HEK293T (cell line): ENCODE measurements at regions not wholly inside any gene's neighbourhood (a gene's known extent, or its start where the extent isn't known, plus 50 kb on each side); places are given as distances from the start of the nearest gene placed in this dataset.

Source experiments
- CTCF ChIA-PET: fragments of 350-600 bp; formaldehyde crosslinking; extraction: SDS; loops from one replicate; lab custom pipeline; 2021; ENCODE audit warnings: antibody characterized with exemption, inconsistent platforms; lab: Yijun Ruan, JAX
- POLR2A ChIA-PET: fragments of 350-600 bp; formaldehyde crosslinking; extraction: SDS; loops from one replicate; lab custom pipeline; 2020; ENCODE audit warnings: antibody characterized with exemption, inconsistent platforms; lab: Yijun Ruan, JAX
- DNase-seq: peaks from one replicate; pipeline ENCODE4 v3.0.0; 2012; ENCODE audit warnings: mixed read lengths; ENCODE audit errors: extremely low spot score
- ARNT ChIP-seq: fragments of 450-650 bp; IDR thresholded peaks from 2 replicates; pipeline ENCODE4 v1.6.1; 2017; ENCODE audit warnings: mild to moderate bottlenecking
- BHLHE40 ChIP-seq: fragments of 450-650 bp; IDR thresholded peaks from 2 replicates; pipeline ENCODE4 v1.6.1; 2016; ENCODE audit warnings: mild to moderate bottlenecking, moderate library complexity, borderline replicate concordance
- CTBP1 ChIP-seq: fragments of 450-650 bp; IDR thresholded peaks from 2 replicates; pipeline ENCODE4 v1.6.1; 2016; ENCODE audit warnings: borderline replicate concordance
- ELF4 ChIP-seq: fragments of 450-650 bp; IDR thresholded peaks from 2 replicates; pipeline ENCODE4 v1.6.1; 2017; ENCODE audit warnings: antibody characterized with exemption
- FOXA1 ChIP-seq: fragments of 450-650 bp; IDR thresholded peaks from 2 replicates; pipeline ENCODE4 v1.6.1; 2016; ENCODE audit warnings: mild to moderate bottlenecking
- FOXK2 ChIP-seq: fragments of 450-650 bp; IDR thresholded peaks from 2 replicates; pipeline ENCODE4 v1.6.1; 2016; ENCODE audit warnings: mild to moderate bottlenecking
- FOXM1 ChIP-seq: fragments of 450-650 bp; IDR thresholded peaks from 2 replicates; pipeline ENCODE4 v1.6.1; 2017; ENCODE audit warnings: mild to moderate bottlenecking, borderline replicate concordance
- HDGF ChIP-seq: fragments of 450-650 bp; IDR thresholded peaks from 2 replicates; pipeline ENCODE4 v1.6.1; 2017; ENCODE audit warnings: antibody characterized with exemption, borderline replicate concordance
- L3MBTL2 ChIP-seq: fragments of 450-650 bp; conservative IDR thresholded peaks from 2 replicates; pipeline ENCODE4 v1.6.1; 2016; ENCODE audit warnings: mild to moderate bottlenecking
- LEF1 ChIP-seq: fragments of 450-650 bp; IDR thresholded peaks from 2 replicates; pipeline ENCODE4 v1.6.1; 2017; ENCODE audit warnings: mild to moderate bottlenecking, borderline replicate concordance
- NFRKB ChIP-seq: fragments of 450-650 bp; IDR thresholded peaks from 2 replicates; pipeline ENCODE4 v1.6.1; 2016; ENCODE audit warnings: mild to moderate bottlenecking, moderate library complexity
- SP1 ChIP-seq: fragments of 450-650 bp; IDR thresholded peaks from 2 replicates; pipeline ENCODE4 v1.6.1; 2017
- SUZ12 ChIP-seq: fragments of 450-650 bp; IDR thresholded peaks from 2 replicates; pipeline ENCODE4 v1.6.1; 2016; ENCODE audit warnings: mild to moderate bottlenecking
- TARDBP ChIP-seq: fragments of 450-650 bp; IDR thresholded peaks from 2 replicates; pipeline ENCODE4 v1.6.1; 2016
- ZNF384 ChIP-seq: fragments of 450-650 bp; IDR thresholded peaks from 2 replicates; pipeline ENCODE4 v1.6.1; 2016
- TF ChIP-seq, protein P1 (sequence below): fragments of 450-650 bp; IDR thresholded peaks from 2 replicates; pipeline ENCODE4 v1.6.1; 2016

DNA sequence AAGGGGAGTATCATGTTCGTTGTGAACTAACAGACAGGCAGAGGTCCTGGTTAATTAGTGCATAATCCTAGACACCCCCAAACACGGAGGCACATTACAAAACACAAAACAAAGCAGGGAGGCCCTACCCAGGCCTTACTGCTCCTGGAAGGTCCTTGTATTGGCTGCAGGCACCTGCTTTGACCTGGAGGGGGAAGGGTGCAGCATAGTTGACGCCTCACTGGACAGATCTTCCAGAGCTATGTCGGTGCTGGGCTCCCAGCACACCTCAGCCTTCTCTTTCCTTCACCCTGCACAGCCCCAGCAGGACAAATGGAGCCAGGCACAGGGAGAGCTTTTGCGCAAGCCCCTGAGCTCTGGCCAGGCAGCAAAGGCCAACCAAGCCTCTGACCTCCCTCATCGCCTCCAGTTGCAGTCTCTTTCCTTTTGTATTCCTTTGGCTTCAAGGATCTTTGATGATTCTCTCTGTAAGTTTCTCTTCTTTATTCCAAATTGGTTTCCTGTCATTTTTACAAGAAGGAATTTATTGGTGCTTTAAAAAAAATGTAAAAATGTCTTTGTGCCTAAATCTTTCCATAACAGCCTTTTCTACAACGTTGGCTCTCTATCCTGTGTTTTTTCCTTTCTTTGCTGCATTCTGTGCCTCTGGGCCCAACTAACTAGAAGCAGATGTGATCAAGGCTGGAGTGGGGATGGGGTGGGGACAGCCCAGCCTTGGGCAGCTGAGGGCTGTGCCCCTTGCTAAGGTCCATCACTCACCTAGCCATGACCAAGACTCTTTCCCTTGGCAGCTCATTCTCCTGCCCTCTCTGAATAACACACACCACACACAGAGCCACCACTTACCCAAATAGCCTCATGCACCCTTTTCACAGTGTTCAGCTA lies 317.1 kb upstream of the NPVF start:
- ChIA-PET POLR2A (no interaction called here), CTCF (no interaction called here)
- no peak for DNase-seq
- TF ChIP-seq ARNT (no peak), SUZ12 (no peak), HDGF (no peak), ZNF384 (no peak), LEF1 (no peak), L3MBTL2 (no peak), FOXK2 (no peak), SP1 (no peak), FOXM1 (no peak), NFRKB (no peak), TARDBP (no peak), CTBP1 (no peak), BHLHE40 (no peak), ELF4 (no peak)
- TF ChIP-seq, protein P1, sequence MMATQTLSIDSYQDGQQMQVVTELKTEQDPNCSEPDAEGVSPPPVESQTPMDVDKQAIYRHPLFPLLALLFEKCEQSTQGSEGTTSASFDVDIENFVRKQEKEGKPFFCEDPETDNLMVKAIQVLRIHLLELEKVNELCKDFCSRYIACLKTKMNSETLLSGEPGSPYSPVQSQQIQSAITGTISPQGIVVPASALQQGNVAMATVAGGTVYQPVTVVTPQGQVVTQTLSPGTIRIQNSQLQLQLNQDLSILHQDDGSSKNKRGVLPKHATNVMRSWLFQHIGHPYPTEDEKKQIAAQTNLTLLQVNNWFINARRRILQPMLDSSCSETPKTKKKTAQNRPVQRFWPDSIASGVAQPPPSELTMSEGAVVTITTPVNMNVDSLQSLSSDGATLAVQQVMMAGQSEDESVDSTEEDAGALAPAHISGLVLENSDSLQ, result no peak

DNA sequence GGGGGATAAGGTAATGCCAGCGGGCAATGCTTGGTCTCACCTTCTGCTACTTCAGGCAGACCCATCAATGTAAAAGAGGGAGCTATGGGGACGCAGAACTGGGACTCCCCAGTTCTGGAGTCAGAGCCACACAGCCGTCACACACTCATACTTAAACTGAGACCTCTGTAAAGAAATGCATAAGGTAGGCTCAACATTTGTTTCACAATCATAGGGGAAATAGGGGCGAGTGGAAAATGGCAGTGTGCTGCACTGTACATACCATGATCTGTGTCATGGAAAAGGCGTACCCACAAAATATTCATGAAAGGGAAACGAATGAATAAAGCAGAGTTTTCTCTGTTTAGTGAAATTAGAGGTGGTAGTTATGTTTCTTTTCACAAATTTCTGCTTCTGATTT lies 318.0 kb upstream of the NPVF start:
- CTCF ChIA-PET, result no interaction called here
- POLR2A ChIA-PET, result no interaction called here
- no peak for DNase-seq
- TF ChIP-seq FOXM1 (no peak), FOXK2 (no peak), NFRKB (no peak), L3MBTL2 (no peak), SP1 (no peak), TARDBP (no peak), SUZ12 (no peak), CTBP1 (no peak), ZNF384 (no peak), LEF1 (no peak), HDGF (no peak), BHLHE40 (no peak), ELF4 (no peak), FOXA1 (no peak), ARNT (no peak)
- TF ChIP-seq, protein P1, result no peak

DNA sequence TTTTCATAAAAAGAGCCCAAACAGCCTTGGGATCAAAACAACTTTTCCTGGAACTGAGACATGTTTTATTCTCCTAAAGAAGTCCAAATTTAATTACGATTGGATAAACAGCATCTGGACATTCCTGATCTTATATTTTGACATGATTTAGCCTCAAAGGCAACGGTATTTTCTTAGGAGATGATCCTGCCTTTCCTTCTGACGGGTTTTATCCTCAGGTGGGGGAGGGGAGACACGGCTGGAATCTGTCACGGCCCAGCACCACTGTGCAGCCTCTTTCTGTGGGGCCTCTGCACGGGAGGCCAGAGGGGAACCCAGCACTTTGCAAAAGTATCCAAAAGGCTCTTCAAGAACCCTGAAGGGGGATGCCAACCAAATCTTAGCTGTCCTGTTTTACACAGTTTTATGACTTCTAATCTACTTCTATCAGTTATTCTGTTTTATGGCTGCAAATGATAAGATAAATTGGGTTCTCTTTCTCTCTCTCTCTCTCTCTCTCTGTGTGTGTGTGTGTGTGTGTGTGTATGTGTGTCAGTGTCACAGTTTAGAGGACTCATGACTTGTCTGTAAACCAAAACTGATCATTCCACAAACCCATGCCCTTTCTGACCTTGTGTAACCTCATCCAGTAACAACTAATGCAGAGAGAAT lies 321.1 kb upstream of the NPVF start:
- ChIA-PET CTCF (interaction anchor here (0.6 kb wide), 1 partner anchor 20 kb away, joined by 4 read pairs; no protein-coding TSS in a partner anchor), POLR2A (no interaction called here)
- TF ChIP-seq ARNT, result no peak
- TF ChIP-seq SP1, result no peak
- TF ChIP-seq HDGF, result no peak
- TF ChIP-seq, protein P1, result no peak
- no peak for TF ChIP-seq FOXM1
- TF ChIP-seq FOXK2, result no peak
- TF ChIP-seq LEF1, result no peak
- peak; percentile 15 for DNase-seq

DNA sequence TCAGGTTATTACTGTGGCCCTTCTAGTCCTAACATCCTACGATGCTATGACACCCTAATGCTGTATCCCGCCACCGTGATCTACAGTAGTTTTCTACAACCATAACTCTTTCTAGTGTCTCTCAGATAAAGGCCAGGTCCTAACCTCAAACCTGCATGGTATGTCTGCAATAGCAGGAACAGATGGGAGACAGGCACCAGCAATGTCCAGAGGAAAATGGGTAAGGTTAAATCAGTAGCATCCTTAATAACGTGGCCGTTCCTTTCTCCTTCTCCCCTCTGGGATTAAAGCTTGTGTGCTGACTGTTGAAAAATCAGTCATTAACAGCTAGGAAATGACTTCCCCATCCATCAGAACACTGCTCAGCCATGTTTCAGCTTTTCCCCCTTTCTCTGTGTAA lies 321.9 kb upstream of the NPVF start:
- ChIA-PET CTCF (no interaction called here), POLR2A (no interaction called here)
- no peak for DNase-seq
- TF ChIP-seq FOXM1 (no peak), FOXA1 (no peak), BHLHE40 (no peak)

DNA sequence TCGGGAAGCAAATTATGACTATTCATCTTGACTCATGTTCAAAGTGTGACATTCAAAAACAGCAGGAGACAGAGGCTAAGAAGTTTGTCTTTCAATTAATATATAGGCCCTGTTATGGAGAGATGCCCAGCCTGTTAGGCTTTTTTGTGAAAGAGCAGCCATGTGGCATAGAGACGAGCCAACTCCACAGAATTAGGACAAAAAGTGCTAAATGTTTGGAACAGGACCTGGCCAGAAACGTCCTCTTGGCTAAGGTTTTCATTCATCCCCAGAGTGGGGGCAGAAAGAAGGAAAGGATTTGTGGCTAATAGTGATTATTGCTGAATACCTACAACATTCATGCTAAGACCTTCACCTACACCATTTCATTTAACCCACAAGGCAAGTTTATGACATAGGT lies 324.7 kb upstream of the NPVF start:
- TF ChIP-seq NFRKB (no peak), ELF4 (no peak), FOXM1 (no peak), SUZ12 (no peak)
- ChIA-PET CTCF (no interaction called here), POLR2A (no interaction called here)
- DNase-seq, result no peak

DNA sequence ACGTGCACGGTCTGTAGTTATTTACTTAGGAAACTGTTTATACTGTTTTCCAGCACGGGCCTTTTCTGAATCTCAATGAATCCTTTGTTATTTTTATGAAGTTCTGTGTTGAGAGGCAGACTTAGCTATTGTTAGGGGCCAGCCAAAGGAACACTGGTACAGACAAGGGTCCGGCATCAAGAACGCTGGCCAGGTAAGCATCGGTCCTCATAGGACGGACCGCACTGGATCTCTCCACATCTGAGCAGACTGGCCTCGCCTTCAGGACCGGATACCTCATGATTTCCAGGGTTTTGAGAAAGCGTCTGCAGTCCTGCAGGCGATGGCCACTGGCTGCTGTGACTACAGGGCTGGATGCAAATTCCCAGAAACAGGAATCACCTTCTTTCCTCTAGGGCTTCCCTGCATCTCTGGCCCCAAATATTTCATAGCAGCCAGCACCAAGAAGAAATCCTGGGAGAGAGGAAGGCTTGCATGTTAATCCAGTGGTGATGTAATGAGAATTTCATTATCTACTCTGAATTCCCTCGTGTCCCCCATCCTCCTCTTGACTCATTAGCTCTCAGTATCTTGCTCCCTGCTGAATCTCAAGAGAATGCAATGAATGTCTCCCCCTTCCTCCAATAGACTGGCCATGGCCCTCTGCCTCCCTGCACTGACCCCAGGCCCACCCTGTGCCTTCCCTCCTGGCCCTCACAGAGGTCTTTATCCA lies 325.4 kb upstream of the NPVF start:
- ChIA-PET CTCF (interaction anchor here (0.6 kb wide), 1 partner anchor 9 kb away, joined by 3 read pairs; no protein-coding TSS in a partner anchor), POLR2A (no interaction called here)
- TF ChIP-seq FOXA1 (no peak), CTBP1 (no peak), SUZ12 (no peak), FOXK2 (no peak), ELF4 (no peak), SP1 (no peak), BHLHE40 (no peak), FOXM1 (no peak), LEF1 (no peak), L3MBTL2 (no peak), HDGF (no peak), ARNT (no peak), ZNF384 (no peak), NFRKB (no peak), TARDBP (no peak)
- TF ChIP-seq, protein P1, result no peak
- no peak for DNase-seq
